Heart left ventricle (tissue), 16 donors: ENCODE measurements at regions not wholly inside any gene's neighbourhood (a gene's known extent, or its start where the extent isn't known, plus 50 kb on each side); places are given as distances from the start of the nearest gene placed in this dataset.

Experiments
- ATAC-seq, 4 donors: fragments of 200-7000 bp; cut with Tn5 transposase; one replicate each; pipeline ENCODE4 v1.9.1; 2020 to 2022; ENCODE audit warnings: moderate library complexity in 4 of 4, mild to moderate bottlenecking in 3 of 4, moderate number of reproducible peaks in 1 of 4
- DNase-seq, 5 donors: peaks; one replicate each; pipeline ENCODE4 v3.0.0-alpha.2; 2020
- H3K27ac ChIP-seq, 12 donors: fragments of 200-600 bp; sonication (generic) in 4 of 12; one replicate each; pipeline versions ENCODE4 v1.5.0 to v1.8.0; 2016 to 2022; ENCODE audit warnings: mild to moderate bottlenecking in 2 of 12
- H3K27me3 ChIP-seq, 9 donors: fragments of 200-600 bp; sonication (generic) in 2 of 9; one replicate each; pipeline versions ENCODE4 v1.5.1 to v1.8.0; 2016 to 2022; ENCODE audit warnings: mild to moderate bottlenecking in 3 of 9
- H3K36me3 ChIP-seq, 9 donors: fragments of 200-600 bp; sonication (generic) in 2 of 9; one replicate each; pipeline versions ENCODE4 v1.5.0 to v1.8.0; 2018 to 2022; ENCODE audit warnings: mild to moderate bottlenecking in 2 of 9
- H3K4me1 ChIP-seq, 12 donors: fragments of 200-600 bp; sonication (generic) in 4 of 12; one replicate each; pipeline versions ENCODE4 v1.5.0 to v1.8.0; 2016 to 2022; ENCODE audit warnings: mild to moderate bottlenecking in 3 of 12
- H3K4me3 ChIP-seq, 12 donors: fragments of 200-600 bp; sonication (generic) in 4 of 12; one replicate each; pipeline versions ENCODE4 v1.5.0 to v1.8.0; 2017 to 2022; ENCODE audit warnings: mild to moderate bottlenecking in 9 of 12, moderate library complexity in 4 of 12
- H3K9me3 ChIP-seq, 12 donors: fragments of 200-600 bp; sonication (generic) in 4 of 12; one replicate each; pipeline versions ENCODE4 v1.5.0 to v1.8.0; 2016 to 2022; ENCODE audit warnings: mild to moderate bottlenecking in 1 of 12
- CTCF ChIP-seq, 12 donors: fragments of 200-600 bp; sonication (generic) in 4 of 12; IDR thresholded peaks; one replicate each; pipeline versions ENCODE4 v1.5.0 to v1.8.0; 2018 to 2022; ENCODE audit warnings: antibody characterized with exemption in 12 of 12, mild to moderate bottlenecking in 5 of 12
- POLR2A ChIP-seq, 2 donors: fragments of 450-650 bp; IDR thresholded peaks; one replicate each; pipeline ENCODE4 v1.6.1; 2017; ENCODE audit warnings: antibody characterized with exemption in 2 of 2, mild to moderate bottlenecking in 2 of 2, moderate library complexity in 2 of 2
- whole genome bisulfite sequencing, 4 donors: extraction: QIAGEN DNeasy Blood & Tissue Kit in 2 of 4; methylation state at CpG; one replicate each; pipeline versions ENCODE4 v1.1.5 to v1.1.7; 2013 to 2018; 5-methylcytosine and 5-hydroxymethylcytosine counted together
- intact Hi-C, 10 donors: fragments of 100-400 bp; cut with DNase I; formaldehyde crosslinking; loops; one replicate each; pipeline versions ENCODE4 v1.11.1 to v1.14.2; 2022
- donor health status: ischemic (EF 13 %, LVEDD 7.1; RV severe dilation, severe dysfunction).
- donor health status: healthy with polysubstance abuse.
- donor health status: DM: no; HTN: yes; CAD: no.
- donor health status: DM: no; HTN: no; CAD: no.
- donor health status: ischemic (EF 25% LVEDD 6.9; RV normal size, moderate dysfunction).
- donor health status: ischemic (EF 25% LVEDD 5.7; RV mildly dilated, moderate dysfunction).
- donor health status: healthy.
- donor health status: DM: yes; HTN: yes; CAD: no.
- donor health status: ischemic (EF 35%, LVEDD 5.7; RV mildly dilated, moderate dysfunction).
- donor health status: nonischemic (EF 11% LVEDD 7.7; RV severe dilation, severe dysfunction).
- donor health status: DM: yes; HTN: yes; CAD: no.
- donor health status: PGD.
- donor health status: ischemic (EF 29% LVEDD 5.4; RV normal size, mild dysfunction).
- donor health status: nonischemic (EF 23%, LVEDD 6.1; RV moderate dilation, normal function).

GRCh38 chr5:100418231-100418630 lies 116.9 kb upstream of the FAM174A start:
- TF ChIP-seq CTCF (IDR thresholded peaks at IDR 0.05) (no peak), POLR2A (IDR thresholded peaks at IDR 0.05) (no peak)
- intact Hi-C loops: no loop called here
- no peak for ATAC-seq

GRCh38 chr5:100409660-100410151 lies 125.5 kb upstream of the FAM174A start:
- DNase-seq (no peak), ATAC-seq (no peak)
- Histone ChIP-seq H3K27ac (no peak overlapping the region), H3K4me1 (no peaks in the 10 kb centered on the region), H3K27me3 (no peaks in the 10 kb centered on the region), H3K4me3 (no peak overlapping the region), H3K9me3 (no peaks in the 10 kb centered on the region), H3K36me3 (no peaks in the 10 kb centered on the region)
- TF ChIP-seq POLR2A (IDR thresholded peaks at IDR 0.05) (no peak), CTCF (IDR thresholded peaks at IDR 0.05) (no peak)
- 38 to 48% (median 43%) methylated on average over 3 of the region's 3 CpGs for WGBS, 4 donors
- intact Hi-C loops: no loop called here

More at GRCh38 chr5:100418231-100418630, 116.9 kb upstream of the FAM174A start:
- Histone ChIP-seq H3K9me3 (no peaks in the 10 kb centered on the region), H3K27ac (no peak overlapping the region), H3K27me3 (no peaks in the 10 kb centered on the region), H3K4me3 (no peak overlapping the region), H3K36me3 (no peaks in the 10 kb centered on the region), H3K4me1 (no peaks in the 10 kb centered on the region)
- 73 to 79% (median 73%) methylated on average over 1 of the region's 1 CpG for WGBS, 4 donors
- no peak for DNase-seq

- no peak for DNase-seq
- Histone ChIP-seq H3K4me3 (no peak overlapping the region), H3K4me1 (no peaks in the 10 kb centered on the region), H3K36me3 (no peaks in the 10 kb centered on the region), H3K27ac (no peak overlapping the region), H3K9me3 (no peaks in the 10 kb centered on the region), H3K27me3 (no peaks in the 10 kb centered on the region)
- 91 to 95% (median 94%) methylated on average over 3 of the region's 3 CpGs for WGBS, 4 donors
- intact Hi-C loops: no loop called here
- no peak for ATAC-seq
- no peak for TF ChIP-seq POLR2A (IDR thresholded peaks at IDR 0.05)
- no peak for TF ChIP-seq CTCF (IDR thresholded peaks at IDR 0.05)
Measured at GRCh38 chr5:100407053-100407452, 128.1 kb upstream of the FAM174A start.

GRCh38 chr5:100406640-100407039 lies 128.5 kb upstream of the FAM174A start:
- no peaks in the 10 kb centered on the region for H3K36me3 ChIP-seq
- H3K4me3 ChIP-seq: no peak overlapping the region
- no peaks in the 10 kb centered on the region for H3K9me3 ChIP-seq
- TF ChIP-seq CTCF (IDR thresholded peaks at IDR 0.05) (no peak), POLR2A (IDR thresholded peaks at IDR 0.05) (no peak)
- H3K27me3 ChIP-seq: no peaks in the 10 kb centered on the region
- ATAC-seq: peak in 3 of 4 donors; percentile 50 to 75 (median 55)
- H3K27ac ChIP-seq: no peak overlapping the region
- intact Hi-C loops: no loop called here
- peak in 2 of 5 donors; percentile 8 to 26 for DNase-seq
- no peaks in the 10 kb centered on the region for H3K4me1 ChIP-seq
- 44 to 67% (median 53%) methylated on average over 2 of the region's 2 CpGs for WGBS, 4 donors
